Tibial nerve (tissue), 4 donors: ENCODE measurements at regions not wholly inside any gene's neighbourhood (a gene's known extent, or its start where the extent isn't known, plus 50 kb on each side); places are given as distances from the start of the nearest gene placed in this dataset.

Experiments
- DNase-seq, 2 donors: peaks; one replicate each; pipeline ENCODE4 v3.0.0-alpha.2; 2019; ENCODE audit warnings: low spot score in 2 of 2
- H3K27ac ChIP-seq, 4 donors: fragments of 200-600 bp; sonication (generic) in 3 of 4; one replicate each; pipeline ENCODE4 v1.5.1; 2017 to 2019; ENCODE audit warnings: mild to moderate bottlenecking in 1 of 4
- H3K27me3 ChIP-seq, 2 donors: fragments of 200-600 bp; sonication (generic) in 1 of 2; one replicate each; pipeline versions ENCODE4 v1.5.1 to v1.6.0; 2017 to 2019
- H3K36me3 ChIP-seq, 3 donors: fragments of 200-600 bp; sonication (generic); one replicate each; pipeline ENCODE4 v1.5.1; 2018 to 2019
- H3K4me1 ChIP-seq, 4 donors: fragments of 200-600 bp; sonication (generic) in 3 of 4; one replicate each; pipeline ENCODE4 v1.5.1; 2017 to 2019
- H3K4me3 ChIP-seq, 4 donors: fragments of 200-600 bp; sonication (generic) in 3 of 4; one replicate each; pipeline ENCODE4 v1.5.1; 2017 to 2019; ENCODE audit warnings: mild to moderate bottlenecking in 1 of 4, moderate library complexity in 1 of 4
- H3K9me3 ChIP-seq, 4 donors: fragments of 200-600 bp; sonication (generic) in 3 of 4; one replicate each; pipeline ENCODE4 v1.5.1; 2017 to 2019
- CTCF ChIP-seq, 5 experiments: fragments of 200-600 bp in 3 of 5; fragments of 450-650 bp in 2 of 5; sonication (generic) in 3 of 5; IDR thresholded peaks; one replicate each; pipeline ENCODE4 v1.5.1; 2016 to 2019; ENCODE audit warnings: antibody characterized with exemption in 5 of 5, mild to moderate bottlenecking in 3 of 5, moderate library complexity in 2 of 5
- EP300 ChIP-seq, 2 donors: sonication (generic); formaldehyde crosslinking; IDR thresholded peaks; one replicate each; pipeline ENCODE4 v1.6.1; 2017; ENCODE audit warnings: antibody characterized with exemption in 2 of 2, mild to moderate bottlenecking in 1 of 2
- POLR2A ChIP-seq, 2 donors: fragments of 450-650 bp; IDR thresholded peaks; one replicate each; pipeline ENCODE4 v1.6.1; 2017; ENCODE audit warnings: antibody characterized with exemption in 2 of 2, mild to moderate bottlenecking in 2 of 2, moderate library complexity in 2 of 2
- WGBS, 2 donors: methylation state at CpG; one replicate each; pipeline ENCODE4 v1.1.5; 2018; 5-methylcytosine and 5-hydroxymethylcytosine counted together

- 48 to 61% methylated on average over 5 of the region's 5 CpGs for WGBS, 2 donors
- Histone ChIP-seq H3K27ac (peak overlapping the region in 1 of 4 donors; percentile 1), H3K36me3 (no peaks in the 10 kb centered on the region), H3K9me3 (no peaks in the 10 kb centered on the region), H3K4me3 (no peak overlapping the region), H3K27me3 (no peaks in the 10 kb centered on the region), H3K4me1 (peaks cover 0 to 3% (median 0%) of the 10 kb centered on the region in 4 donors)
- no peak for TF ChIP-seq CTCF (IDR thresholded peaks at IDR 0.05)
- TF ChIP-seq POLR2A (IDR thresholded peaks at IDR 0.05) = no peak
- no peak for TF ChIP-seq EP300 (IDR thresholded peaks at IDR 0.05)
- DNase-seq = no peak
These were observed 650.8 kb upstream of the KIRREL3 start for GRCh38 chr11:127651175-127651887.

GRCh38 chr11:127649958-127650357, 649.4 kb upstream of the KIRREL3 start:
- Histone ChIP-seq H3K27ac (no peak overlapping the region), H3K4me1 (no peaks in the 10 kb centered on the region), H3K36me3 (no peaks in the 10 kb centered on the region), H3K27me3 (no peaks in the 10 kb centered on the region), H3K9me3 (no peaks in the 10 kb centered on the region), H3K4me3 (no peak overlapping the region)
- 96 to 98% methylated on average over 1 of the region's 1 CpG for WGBS, 2 donors
- DNase-seq = no peak
- TF ChIP-seq EP300 (IDR thresholded peaks at IDR 0.05) = no peak
- no peak for TF ChIP-seq CTCF (IDR thresholded peaks at IDR 0.05)
- TF ChIP-seq POLR2A (IDR thresholded peaks at IDR 0.05) = no peak

GRCh38 chr11:127649071-127649470, 648.5 kb upstream of the KIRREL3 start:
- no peak for TF ChIP-seq POLR2A (IDR thresholded peaks at IDR 0.05)
- TF ChIP-seq EP300 (IDR thresholded peaks at IDR 0.05) = no peak
- no peak for TF ChIP-seq CTCF (IDR thresholded peaks at IDR 0.05)
- no peaks in the 10 kb centered on the region for H3K9me3 ChIP-seq
- DNase-seq = no peak
- no peaks in the 10 kb centered on the region for H3K27me3 ChIP-seq
- H3K36me3 ChIP-seq = no peaks in the 10 kb centered on the region
- H3K27ac ChIP-seq = no peak overlapping the region
- H3K4me3 ChIP-seq = no peak overlapping the region
- H3K4me1 ChIP-seq = no peaks in the 10 kb centered on the region
- 68 to 76% methylated on average over 2 of the region's 2 CpGs for WGBS, 2 donors

GRCh38 chr11:127648583-127648982, 648.0 kb upstream of the KIRREL3 start:
- H3K27me3 ChIP-seq = no peaks in the 10 kb centered on the region
- TF ChIP-seq EP300 (IDR thresholded peaks at IDR 0.05) (no peak), POLR2A (IDR thresholded peaks at IDR 0.05) (no peak), CTCF (IDR thresholded peaks at IDR 0.05) (no peak)
- no peak for DNase-seq

GRCh38 chr11:127644366-127644765, 643.8 kb upstream of the KIRREL3 start:
- WGBS, 2 donors = 95 to 96% methylated on average over 4 of the region's 4 CpGs

More at GRCh38 chr11:127648583-127648982, 648.0 kb upstream of the KIRREL3 start:
- no peaks in the 10 kb centered on the region for H3K4me1 ChIP-seq
- H3K36me3 ChIP-seq = no peaks in the 10 kb centered on the region
- no peaks in the 10 kb centered on the region for H3K9me3 ChIP-seq
- no peak overlapping the region for H3K27ac ChIP-seq
- no peak overlapping the region for H3K4me3 ChIP-seq

More at GRCh38 chr11:127644366-127644765, 643.8 kb upstream of the KIRREL3 start:
- Histone ChIP-seq H3K36me3 (no peaks in the 10 kb centered on the region), H3K9me3 (no peaks in the 10 kb centered on the region), H3K4me3 (no peak overlapping the region), H3K4me1 (no peaks in the 10 kb centered on the region), H3K27me3 (no peaks in the 10 kb centered on the region), H3K27ac (no peak overlapping the region)
- TF ChIP-seq POLR2A (IDR thresholded peaks at IDR 0.05) = no peak
- TF ChIP-seq CTCF (IDR thresholded peaks at IDR 0.05) = no peak
- no peak for TF ChIP-seq EP300 (IDR thresholded peaks at IDR 0.05)
- no peak for DNase-seq
